ENCODE measurements at regions not wholly inside any gene's neighbourhood (a gene's known extent, or its start where the extent isn't known, plus 50 kb on each side); places are given as distances from the start of the nearest gene placed in this dataset.

DNA sequence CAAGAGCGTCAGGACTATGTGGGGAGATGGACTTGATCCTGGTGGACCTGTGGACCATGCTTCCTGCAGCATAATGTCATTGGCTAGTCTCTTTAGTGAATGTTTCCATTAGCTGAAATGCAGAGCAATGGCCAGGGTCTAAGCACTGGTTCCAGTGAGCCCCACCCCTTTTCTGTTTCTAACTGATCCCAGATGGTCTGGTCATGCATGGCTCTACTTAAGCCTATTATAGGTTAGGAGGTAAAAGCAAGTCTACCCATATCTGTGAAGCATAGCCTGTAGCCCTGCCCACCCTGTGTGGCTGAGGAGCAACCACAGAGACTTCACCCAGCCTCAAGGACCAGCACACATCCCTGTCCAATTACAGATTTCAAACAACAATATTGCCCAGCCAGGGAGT lies 419.2 kb downstream of the ZNF385D start:
- TF ChIP-seq, protein P1, sequence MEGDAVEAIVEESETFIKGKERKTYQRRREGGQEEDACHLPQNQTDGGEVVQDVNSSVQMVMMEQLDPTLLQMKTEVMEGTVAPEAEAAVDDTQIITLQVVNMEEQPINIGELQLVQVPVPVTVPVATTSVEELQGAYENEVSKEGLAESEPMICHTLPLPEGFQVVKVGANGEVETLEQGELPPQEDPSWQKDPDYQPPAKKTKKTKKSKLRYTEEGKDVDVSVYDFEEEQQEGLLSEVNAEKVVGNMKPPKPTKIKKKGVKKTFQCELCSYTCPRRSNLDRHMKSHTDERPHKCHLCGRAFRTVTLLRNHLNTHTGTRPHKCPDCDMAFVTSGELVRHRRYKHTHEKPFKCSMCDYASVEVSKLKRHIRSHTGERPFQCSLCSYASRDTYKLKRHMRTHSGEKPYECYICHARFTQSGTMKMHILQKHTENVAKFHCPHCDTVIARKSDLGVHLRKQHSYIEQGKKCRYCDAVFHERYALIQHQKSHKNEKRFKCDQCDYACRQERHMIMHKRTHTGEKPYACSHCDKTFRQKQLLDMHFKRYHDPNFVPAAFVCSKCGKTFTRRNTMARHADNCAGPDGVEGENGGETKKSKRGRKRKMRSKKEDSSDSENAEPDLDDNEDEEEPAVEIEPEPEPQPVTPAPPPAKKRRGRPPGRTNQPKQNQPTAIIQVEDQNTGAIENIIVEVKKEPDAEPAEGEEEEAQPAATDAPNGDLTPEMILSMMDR (conservative IDR thresholded peaks at IDR 0.05; ENCODE audit: low read length): no peak
- TF ChIP-seq EZH2phosphoT487 (IDR thresholded peaks at IDR 0.05; ENCODE audit: borderline replicate concordance): no peak
- H3K36me3 ChIP-seq (ENCODE audit: insufficient read depth, low read length): no peaks in the 10 kb centered on the region
- no peak overlapping the region for H3K9ac ChIP-seq (ENCODE audit: low read depth, low read length, poor library complexity, severe bottlenecking)
- no peaks in the 10 kb centered on the region for H3K9me3 ChIP-seq (ENCODE audit: insufficient read depth, low read depth, low read length)
- H3F3A ChIP-seq (ENCODE audit: low read depth): no peaks in the 10 kb centered on the region
- no peaks in the 10 kb centered on the region for H3K9me2 ChIP-seq (replicated peaks; ENCODE audit: low read depth, low read length)
- H3K4me3 ChIP-seq (ENCODE audit: low read length, poor library complexity, severe bottlenecking): no peak overlapping the region
- H4K20me1 ChIP-seq (ENCODE audit: insufficient read depth, low read length, poor library complexity, severe bottlenecking): no peaks in the 10 kb centered on the region
- H3K79me2 ChIP-seq (ENCODE audit: insufficient read depth, low read length): no peaks in the 10 kb centered on the region
- peaks cover 5% of the 10 kb centered on the region for H3K4me1 ChIP-seq (ENCODE audit: insufficient read depth, low read length, poor library complexity, severe bottlenecking)
- H2AFZ ChIP-seq (ENCODE audit: low read length): 0 out of 2 replicates have a peak overlapping the region, but pooled peaks have one; percentile 50
- no peaks in the 10 kb centered on the region for H3K27me3 ChIP-seq (ENCODE audit: insufficient read depth, low read length, poor library complexity, severe bottlenecking)
- peak overlapping the region; percentile 75 for H3K4me2 ChIP-seq (ENCODE audit: low read depth, low read length, poor library complexity, severe bottlenecking)

DNA sequence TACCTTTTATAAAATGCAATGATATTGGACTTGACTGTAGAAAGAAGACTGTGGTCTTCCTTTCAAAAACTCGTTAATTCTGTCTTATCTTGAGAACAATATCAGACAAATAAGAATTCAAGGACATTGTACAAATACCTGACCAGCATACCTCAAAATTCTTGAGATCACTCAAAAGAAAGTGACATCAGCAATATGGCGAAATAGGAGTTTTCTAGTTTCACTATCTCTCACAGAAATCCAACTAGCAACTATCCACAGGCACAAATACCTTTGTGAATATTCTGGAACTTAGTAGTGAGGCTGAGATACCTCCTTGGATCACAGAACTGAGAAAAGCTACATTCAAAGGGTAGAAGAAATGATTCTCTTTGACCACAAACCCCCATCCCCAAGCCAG lies 419.7 kb downstream of the ZNF385D start:
- H3K4me2 ChIP-seq (ENCODE audit: low read depth, low read length, poor library complexity, severe bottlenecking): peak overlapping the region; percentile 75
- no peaks in the 10 kb centered on the region for H3K9me2 ChIP-seq (replicated peaks; ENCODE audit: low read depth, low read length)
- H3K27me3 ChIP-seq (ENCODE audit: insufficient read depth, low read length, poor library complexity, severe bottlenecking): no peaks in the 10 kb centered on the region
- TF ChIP-seq, protein P1 (conservative IDR thresholded peaks at IDR 0.05; ENCODE audit: low read length): no peak
- H3K9ac ChIP-seq (ENCODE audit: low read depth, low read length, poor library complexity, severe bottlenecking): no peak overlapping the region
- H3K36me3 ChIP-seq (ENCODE audit: insufficient read depth, low read length): no peaks in the 10 kb centered on the region
- peak overlapping the region; percentile 71 for H3K4me3 ChIP-seq (ENCODE audit: low read length, poor library complexity, severe bottlenecking)
- H3F3A ChIP-seq (ENCODE audit: low read depth): no peaks in the 10 kb centered on the region
- H3K9me3 ChIP-seq (ENCODE audit: insufficient read depth, low read depth, low read length): no peaks in the 10 kb centered on the region
- no peaks in the 10 kb centered on the region for H3K79me2 ChIP-seq (ENCODE audit: insufficient read depth, low read length)
- peaks cover 5% of the 10 kb centered on the region for H3K4me1 ChIP-seq (ENCODE audit: insufficient read depth, low read length, poor library complexity, severe bottlenecking)
- peak overlapping the region; percentile 50; the same call in 1 of the 2 replicates for H2AFZ ChIP-seq (ENCODE audit: low read length)
- no peaks in the 10 kb centered on the region for H4K20me1 ChIP-seq (ENCODE audit: insufficient read depth, low read length, poor library complexity, severe bottlenecking)

DNA sequence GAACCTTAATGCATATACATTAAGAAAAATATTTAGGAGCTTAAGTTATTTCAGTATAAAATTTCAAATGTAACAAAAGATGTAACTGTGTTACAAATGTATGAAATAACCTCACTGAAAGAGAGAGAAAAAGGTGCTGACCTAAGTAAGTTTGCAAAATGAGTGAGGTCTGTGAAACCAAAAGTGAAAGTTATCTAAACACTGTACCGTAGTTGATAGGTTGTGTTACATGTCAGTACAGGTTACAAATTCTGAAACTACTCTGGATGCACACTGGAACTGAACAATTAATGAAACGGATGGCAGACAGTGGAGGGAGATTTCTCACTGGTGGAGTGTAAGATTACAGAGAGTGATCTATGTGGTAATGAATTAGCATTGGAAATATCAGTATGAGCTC lies 420.7 kb downstream of the ZNF385D start:
- Histone ChIP-seq H3F3A (ENCODE audit: low read depth) (no peaks in the 10 kb centered on the region), H4K20me1 (ENCODE audit: insufficient read depth, low read length, poor library complexity, severe bottlenecking) (no peaks in the 10 kb centered on the region), H3K4me3 (ENCODE audit: low read length, poor library complexity, severe bottlenecking) (peak overlapping the region; percentile 71), H3K4me1 (ENCODE audit: insufficient read depth, low read length, poor library complexity, severe bottlenecking) (peaks cover 5% of the 10 kb centered on the region), H3K9ac (ENCODE audit: low read depth, low read length, poor library complexity, severe bottlenecking) (peak overlapping the region; percentile 27), H3K27me3 (ENCODE audit: insufficient read depth, low read length, poor library complexity, severe bottlenecking) (no peaks in the 10 kb centered on the region), H3K36me3 (ENCODE audit: insufficient read depth, low read length) (no peaks in the 10 kb centered on the region), H3K4me2 (ENCODE audit: low read depth, low read length, poor library complexity, severe bottlenecking) (peak overlapping the region; percentile 75), H2AFZ (ENCODE audit: low read length) (peak overlapping the region; percentile 88), H3K79me2 (ENCODE audit: insufficient read depth, low read length) (no peaks in the 10 kb centered on the region), H3K9me3 (ENCODE audit: insufficient read depth, low read depth, low read length) (no peaks in the 10 kb centered on the region), H3K9me2 (replicated peaks; ENCODE audit: low read depth, low read length) (no peaks in the 10 kb centered on the region)
- TF ChIP-seq, protein P1 (conservative IDR thresholded peaks at IDR 0.05; ENCODE audit: low read length): no peak
- no peak for TF ChIP-seq EZH2phosphoT487 (IDR thresholded peaks at IDR 0.05; ENCODE audit: borderline replicate concordance)

All from Loucy (cell line).